GM10266 (cell line): ENCODE measurements at regions not wholly inside any gene's neighbourhood (a gene's known extent, or its start where the extent isn't known, plus 50 kb on each side); places are given as distances from the start of the nearest gene placed in this dataset.

Source experiments
- DNase-seq: peaks from one replicate; pipeline ENCODE4 v3.0.0; 2012; ENCODE audit errors: extremely low spot score
- TF ChIP-seq, protein P1 (sequence below): IDR thresholded peaks from 2 replicates; pipeline ENCODE4 v1.5.1; 2012; ENCODE audit warnings: mild to moderate bottlenecking, low read depth; ENCODE audit not compliant: control insufficient read depth, insufficient read depth; ENCODE audit errors: missing control alignments

- DNase-seq: no peak
- TF ChIP-seq, protein P1, sequence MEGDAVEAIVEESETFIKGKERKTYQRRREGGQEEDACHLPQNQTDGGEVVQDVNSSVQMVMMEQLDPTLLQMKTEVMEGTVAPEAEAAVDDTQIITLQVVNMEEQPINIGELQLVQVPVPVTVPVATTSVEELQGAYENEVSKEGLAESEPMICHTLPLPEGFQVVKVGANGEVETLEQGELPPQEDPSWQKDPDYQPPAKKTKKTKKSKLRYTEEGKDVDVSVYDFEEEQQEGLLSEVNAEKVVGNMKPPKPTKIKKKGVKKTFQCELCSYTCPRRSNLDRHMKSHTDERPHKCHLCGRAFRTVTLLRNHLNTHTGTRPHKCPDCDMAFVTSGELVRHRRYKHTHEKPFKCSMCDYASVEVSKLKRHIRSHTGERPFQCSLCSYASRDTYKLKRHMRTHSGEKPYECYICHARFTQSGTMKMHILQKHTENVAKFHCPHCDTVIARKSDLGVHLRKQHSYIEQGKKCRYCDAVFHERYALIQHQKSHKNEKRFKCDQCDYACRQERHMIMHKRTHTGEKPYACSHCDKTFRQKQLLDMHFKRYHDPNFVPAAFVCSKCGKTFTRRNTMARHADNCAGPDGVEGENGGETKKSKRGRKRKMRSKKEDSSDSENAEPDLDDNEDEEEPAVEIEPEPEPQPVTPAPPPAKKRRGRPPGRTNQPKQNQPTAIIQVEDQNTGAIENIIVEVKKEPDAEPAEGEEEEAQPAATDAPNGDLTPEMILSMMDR: no peak
These were observed 403.8 kb downstream of the DAD1 start for GRCh38 chr14:22185191-22185590.

GRCh38 chr14:22184830-22185168, 404.2 kb downstream of the DAD1 start:
- no peak for DNase-seq
- TF ChIP-seq, protein P1: no peak

GRCh38 chr14:22184157-22184829, 404.7 kb downstream of the DAD1 start:
- no peak for DNase-seq
- TF ChIP-seq, protein P1: no peak

- DNase-seq: no peak
- TF ChIP-seq, protein P1: no peak
These were observed 409.0 kb downstream of the DAD1 start for GRCh38 chr14:22180045-22180444.

GRCh38 chr14:22179190-22179589, 409.8 kb downstream of the DAD1 start:
- DNase-seq: no peak
- TF ChIP-seq, protein P1: no peak

- no peak for DNase-seq
- TF ChIP-seq, protein P1: no peak
These were observed 410.6 kb downstream of the DAD1 start for GRCh38 chr14:22178333-22178839.

- TF ChIP-seq, protein P1: no peak
- DNase-seq: no peak
These were observed 411.2 kb downstream of the DAD1 start for GRCh38 chr14:22177870-22178269.
